Chondrocyte (in vitro differentiated cells): ENCODE measurements at regions not wholly inside any gene's neighbourhood (a gene's known extent, or its start where the extent isn't known, plus 50 kb on each side); places are given as distances from the start of the nearest gene placed in this dataset.
A peak's percentile ranks its signal among the peaks of the same experiment; 100 is the strongest.

Source experiments
- DNase-seq: peaks from one replicate; pipeline ENCODE4 v3.0.0; 2021; ENCODE audit warnings: mixed read lengths, low spot score
- H3K27ac Mint-ChIP-seq: one replicate; pipeline ENCODE4 v1.8.0; 2021; ENCODE audit warnings: mild to moderate bottlenecking, moderate library complexity, mixed read lengths; ENCODE audit not compliant: unreplicated experiment
- H3K27me3 Mint-ChIP-seq: 2 replicates; pipeline ENCODE4 v1.8.0; 2021; ENCODE audit warnings: low read depth, mixed read lengths
- H3K36me3 Mint-ChIP-seq: 2 replicates; pipeline ENCODE4 v1.8.0; 2021; ENCODE audit warnings: low read depth, mixed read lengths
- H3K4me1 Mint-ChIP-seq: 2 replicates; pipeline ENCODE4 v1.8.0; 2021; ENCODE audit warnings: low read depth, mild to moderate bottlenecking, mixed read lengths
- H3K4me3 Mint-ChIP-seq: one replicate; pipeline ENCODE4 v1.8.0; 2021; ENCODE audit warnings: mild to moderate bottlenecking, moderate library complexity, mixed read lengths; ENCODE audit not compliant: unreplicated experiment
- H3K9me3 Mint-ChIP-seq: 2 replicates; pipeline ENCODE4 v1.8.0; 2021; ENCODE audit warnings: low read depth, mixed read lengths
- CTCF ChIP-seq: fragments of 200-600 bp; sonication (generic); IDR thresholded peaks from 2 replicates; pipeline ENCODE4 v1.5.0; 2021; ENCODE audit warnings: antibody characterized with exemption, mild to moderate bottlenecking, moderate library complexity

GRCh38 chr5:56468277-56468676, 235.1 kb upstream of the ANKRD55 start:
- Mint-ChIP-seq H3K9me3 (no peaks in the 10 kb centered on the region), H3K27ac (no peak overlapping the region), H3K27me3 (no peaks in the 10 kb centered on the region), H3K4me1 (peaks cover 20% of the 10 kb centered on the region), H3K36me3 (no peaks in the 10 kb centered on the region), H3K4me3 (no peak overlapping the region)
- DNase-seq = no peak
- no peak for TF ChIP-seq CTCF

- peaks cover 20% of the 10 kb centered on the region for H3K4me1 Mint-ChIP-seq
- H3K9me3 Mint-ChIP-seq = no peaks in the 10 kb centered on the region
- H3K36me3 Mint-ChIP-seq = no peaks in the 10 kb centered on the region
Measured at GRCh38 chr5:56467176-56467717, 234.1 kb upstream of the ANKRD55 start.

GRCh38 chr5:56466136-56466816, 233.1 kb upstream of the ANKRD55 start:
- Mint-ChIP-seq H3K27ac (peak overlapping the region; percentile 15), H3K9me3 (no peaks in the 10 kb centered on the region), H3K27me3 (no peaks in the 10 kb centered on the region), H3K4me1 (peaks cover 15% of the 10 kb centered on the region), H3K4me3 (no peak overlapping the region), H3K36me3 (no peaks in the 10 kb centered on the region)
- no peak for DNase-seq
- TF ChIP-seq CTCF = no peak

More at GRCh38 chr5:56467176-56467717, 234.1 kb upstream of the ANKRD55 start:
- H3K27ac Mint-ChIP-seq = no peak overlapping the region
- no peaks in the 10 kb centered on the region for H3K27me3 Mint-ChIP-seq
- DNase-seq = no peak
- no peak for TF ChIP-seq CTCF
- H3K4me3 Mint-ChIP-seq = no peak overlapping the region

GRCh38 chr5:56465769-56466135, 232.6 kb upstream of the ANKRD55 start:
- no peak for TF ChIP-seq CTCF
- Mint-ChIP-seq H3K9me3 (no peaks in the 10 kb centered on the region), H3K4me3 (no peak overlapping the region), H3K27me3 (no peaks in the 10 kb centered on the region), H3K4me1 (peaks cover 21% of the 10 kb centered on the region), H3K36me3 (no peaks in the 10 kb centered on the region), H3K27ac (peak overlapping the region; percentile 15)
- DNase-seq = no peak

GRCh38 chr5:56464935-56465768, 232.0 kb upstream of the ANKRD55 start:
- no peak for TF ChIP-seq CTCF
- H3K27me3 Mint-ChIP-seq = no peaks in the 10 kb centered on the region
- peaks cover 27% of the 10 kb centered on the region for H3K4me1 Mint-ChIP-seq
- H3K36me3 Mint-ChIP-seq = no peaks in the 10 kb centered on the region
- no peak overlapping the region for H3K27ac Mint-ChIP-seq
- H3K4me3 Mint-ChIP-seq = no peak overlapping the region
- no peaks in the 10 kb centered on the region for H3K9me3 Mint-ChIP-seq
- no peak for DNase-seq
